ENCODE measurements at regions not wholly inside any gene's neighbourhood (a gene's known extent, or its start where the extent isn't known, plus 50 kb on each side); places are given as distances from the start of the nearest gene placed in this dataset.

DNA sequence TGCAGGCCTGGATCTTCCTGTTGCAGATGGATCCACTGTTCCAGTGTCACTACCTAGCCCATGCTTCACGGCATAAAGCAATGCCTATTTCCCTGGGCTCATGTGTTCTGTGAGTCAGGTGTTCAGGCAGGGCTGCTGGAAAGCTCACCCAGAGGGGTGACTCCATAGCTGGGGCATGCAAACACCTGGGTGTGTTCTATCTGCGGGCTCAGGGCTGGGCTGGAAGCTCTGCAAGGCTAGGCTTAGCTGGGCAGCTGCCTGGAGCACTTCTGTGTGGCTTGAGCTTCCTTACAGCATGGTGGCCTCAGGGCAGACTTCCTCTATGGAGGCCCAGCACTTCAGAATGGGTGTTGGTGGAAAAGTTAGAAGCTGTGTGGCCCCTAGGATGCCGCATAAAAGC, 139.9 kb downstream of the GADD45G start:
- no peak overlapping the region for H3K4me3 ChIP-seq (ENCODE audit: low read depth, low read length)

DNA sequence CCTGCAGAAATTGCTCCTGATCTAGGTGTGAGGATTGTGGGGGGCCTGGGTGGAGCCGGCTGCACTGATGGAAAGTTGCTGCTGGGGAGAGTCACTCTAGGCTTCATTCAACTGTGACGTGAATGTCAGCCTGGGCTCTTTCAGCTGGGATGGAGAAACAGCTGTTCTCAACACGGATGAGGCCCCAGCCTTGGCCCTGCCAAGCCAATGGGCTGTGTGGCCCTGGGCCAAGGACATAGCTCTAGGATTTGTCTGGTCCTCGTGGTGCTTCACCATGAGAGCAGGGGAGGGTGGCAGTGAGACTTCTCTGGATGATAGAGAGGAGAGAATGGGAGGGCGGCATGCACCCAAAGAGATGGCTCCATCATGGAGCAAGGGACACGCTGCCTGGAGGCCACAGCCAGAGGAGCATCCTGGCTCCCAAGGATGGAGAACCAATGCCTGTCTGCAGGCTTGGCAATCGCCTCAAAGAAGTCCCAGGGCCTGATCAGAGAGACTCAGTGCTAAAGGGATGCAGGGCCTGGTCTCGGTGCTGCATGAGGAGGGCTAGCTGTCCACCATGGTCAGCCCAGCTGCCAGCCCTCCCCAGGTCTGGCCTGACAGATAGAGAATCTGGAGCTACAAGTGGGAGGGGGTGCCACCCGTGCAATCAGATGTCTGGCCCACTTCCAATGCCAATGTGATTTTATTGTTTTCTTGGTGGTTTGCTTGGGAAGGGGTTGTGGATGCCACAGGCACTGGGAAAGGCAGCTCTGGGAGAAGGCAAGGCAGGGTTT, 141.0 kb downstream of the GADD45G start:
- no peak overlapping the region for H3K4me3 ChIP-seq (ENCODE audit: low read depth, low read length)

DNA sequence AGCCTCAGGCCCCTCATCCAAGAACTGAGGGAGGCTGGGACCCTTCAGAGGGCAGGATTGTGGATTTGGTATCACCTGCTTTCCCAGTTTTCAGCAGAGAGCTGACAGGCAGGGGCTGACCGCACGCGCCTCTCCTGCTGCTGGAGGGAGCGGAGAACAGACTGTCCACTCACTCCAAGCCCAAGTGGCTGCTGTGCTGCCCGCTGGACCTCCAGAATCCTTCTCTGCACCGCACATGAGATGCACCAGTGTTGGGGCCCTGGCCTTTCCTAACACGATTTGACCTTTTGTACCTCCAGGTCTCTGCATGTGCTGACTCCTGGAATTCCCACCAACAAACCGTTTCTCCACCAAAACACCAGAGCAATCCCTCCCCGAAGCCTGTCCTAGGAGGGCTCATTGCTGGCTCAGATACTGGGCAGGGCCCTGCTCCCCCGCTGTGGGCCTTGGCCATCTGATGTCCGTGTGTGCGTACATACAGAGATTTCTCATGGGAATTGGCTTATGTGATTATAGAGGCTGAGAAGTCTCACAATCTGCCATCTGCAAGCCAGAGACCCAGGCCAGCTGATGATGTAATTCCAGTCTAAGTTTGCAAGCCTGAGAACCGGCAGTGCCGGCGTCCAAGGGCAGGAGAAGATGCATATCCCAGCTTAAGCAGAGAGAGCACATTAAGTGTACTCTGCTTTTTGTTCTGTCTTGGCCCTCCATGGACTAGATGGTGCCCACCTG, 141.7 kb downstream of the GADD45G start:
- H3K4me3 ChIP-seq (ENCODE audit: low read depth, low read length): no peak overlapping the region

DNA sequence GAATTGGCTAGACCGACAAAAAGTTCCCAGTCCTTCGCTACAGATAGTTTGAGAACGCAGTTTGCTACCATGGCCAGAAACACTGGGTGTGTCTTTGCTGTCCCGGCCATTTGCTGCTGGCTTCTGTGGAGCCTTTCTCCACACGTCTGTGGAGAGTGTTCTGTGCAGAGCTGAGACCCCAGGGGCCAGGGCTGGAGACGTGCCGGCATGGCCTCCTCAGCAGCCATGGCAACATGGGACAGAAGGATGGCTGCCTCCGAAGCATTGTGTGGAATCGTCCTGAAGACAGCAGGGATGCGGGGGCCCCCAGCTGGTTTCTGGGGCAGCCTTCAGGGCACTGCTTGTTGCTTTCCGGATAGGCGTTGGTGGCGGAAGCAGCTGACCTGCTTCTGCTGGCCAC, 142.8 kb downstream of the GADD45G start:
- no peak overlapping the region for H3K4me3 ChIP-seq (ENCODE audit: low read depth, low read length)

DNA sequence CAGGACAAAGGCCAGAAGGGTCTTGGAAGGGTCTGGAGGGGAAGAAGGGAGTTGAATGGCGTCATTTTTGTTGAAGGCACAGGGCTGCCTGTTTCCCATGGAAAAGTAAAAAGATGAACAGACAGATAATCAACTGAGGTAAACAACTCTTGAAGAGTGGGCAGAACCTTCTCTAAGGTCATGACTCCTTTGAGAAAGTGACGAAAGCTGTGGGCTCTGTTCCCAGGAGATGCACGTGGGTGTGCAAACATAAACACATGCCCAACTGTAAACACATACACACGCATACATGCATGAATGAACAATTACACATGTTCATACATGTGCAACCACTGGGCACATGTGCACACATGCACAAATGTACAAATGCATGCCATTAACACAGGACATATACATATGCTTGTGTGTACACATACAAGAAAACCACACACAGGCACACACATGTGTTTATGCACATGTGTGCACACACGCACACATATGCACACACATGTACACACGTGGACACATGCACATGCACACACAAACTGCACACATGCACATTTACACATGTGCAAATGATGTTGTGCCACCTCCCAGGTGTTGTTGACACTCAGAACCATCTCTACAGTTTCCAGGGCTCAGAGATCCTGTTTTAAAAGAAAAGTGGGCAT, 143.3 kb downstream of the GADD45G start:
- H3K4me3 ChIP-seq (ENCODE audit: low read depth, low read length): no peak overlapping the region

DNA sequence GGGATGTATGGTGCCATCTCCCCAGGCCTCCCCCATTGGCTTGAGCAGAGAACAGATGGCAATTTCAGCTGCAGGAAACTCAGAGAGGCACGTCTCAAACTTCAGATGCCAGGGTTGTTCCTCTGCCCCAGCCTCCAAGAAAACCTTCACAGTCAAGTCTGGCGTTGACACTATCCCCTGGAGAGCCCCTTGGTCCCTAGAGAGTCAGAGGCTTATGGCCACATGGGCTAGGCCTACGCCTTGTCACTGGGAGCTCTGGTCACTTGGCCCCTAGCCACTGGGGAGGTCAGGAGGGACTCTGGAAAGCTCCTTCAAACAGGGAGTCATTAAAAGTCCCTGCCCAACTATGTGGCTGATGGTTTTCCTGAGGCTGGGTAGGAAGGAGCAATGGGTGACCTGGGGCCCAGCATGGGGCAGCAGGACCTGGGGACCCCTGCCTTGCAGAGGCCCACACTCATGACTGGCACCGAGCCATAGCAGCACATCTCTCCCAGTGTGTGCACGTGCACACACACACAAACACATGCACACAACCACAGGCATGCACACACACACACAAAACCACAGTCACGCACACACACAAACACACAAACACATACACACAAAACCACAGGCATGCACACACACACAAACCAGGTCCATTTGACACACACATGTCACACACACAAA, 144.2 kb downstream of the GADD45G start:
- H3K4me3 ChIP-seq (ENCODE audit: low read depth, low read length): no peak overlapping the region

DNA sequence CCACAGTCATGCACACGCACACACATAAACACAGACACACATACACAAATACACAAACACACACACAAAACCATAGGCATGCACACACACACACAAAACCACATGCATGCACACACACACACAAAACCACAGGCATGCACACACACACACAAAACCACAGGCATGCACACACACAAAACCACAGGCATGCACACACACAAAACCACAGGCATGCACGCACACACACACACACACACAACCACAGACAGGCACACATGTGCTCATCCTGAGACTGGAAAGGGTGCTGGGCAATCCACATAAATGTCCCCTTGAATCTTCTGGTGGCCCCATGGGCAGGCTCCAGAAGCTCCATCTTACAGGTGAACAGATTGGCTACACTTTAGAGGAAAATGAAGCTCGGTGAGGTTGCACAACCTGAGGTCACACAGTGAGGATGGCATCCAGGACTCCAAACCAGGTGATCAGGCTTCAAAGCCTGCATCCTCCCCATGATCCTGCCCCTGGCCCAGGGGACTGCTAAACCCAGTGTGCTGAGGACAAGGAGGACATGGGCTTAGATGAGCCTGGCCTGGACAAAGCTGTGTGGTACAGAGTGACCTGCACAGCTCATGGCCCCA, 144.8 kb downstream of the GADD45G start:
- H3K4me3 ChIP-seq (ENCODE audit: low read depth, low read length): no peak overlapping the region

DNA sequence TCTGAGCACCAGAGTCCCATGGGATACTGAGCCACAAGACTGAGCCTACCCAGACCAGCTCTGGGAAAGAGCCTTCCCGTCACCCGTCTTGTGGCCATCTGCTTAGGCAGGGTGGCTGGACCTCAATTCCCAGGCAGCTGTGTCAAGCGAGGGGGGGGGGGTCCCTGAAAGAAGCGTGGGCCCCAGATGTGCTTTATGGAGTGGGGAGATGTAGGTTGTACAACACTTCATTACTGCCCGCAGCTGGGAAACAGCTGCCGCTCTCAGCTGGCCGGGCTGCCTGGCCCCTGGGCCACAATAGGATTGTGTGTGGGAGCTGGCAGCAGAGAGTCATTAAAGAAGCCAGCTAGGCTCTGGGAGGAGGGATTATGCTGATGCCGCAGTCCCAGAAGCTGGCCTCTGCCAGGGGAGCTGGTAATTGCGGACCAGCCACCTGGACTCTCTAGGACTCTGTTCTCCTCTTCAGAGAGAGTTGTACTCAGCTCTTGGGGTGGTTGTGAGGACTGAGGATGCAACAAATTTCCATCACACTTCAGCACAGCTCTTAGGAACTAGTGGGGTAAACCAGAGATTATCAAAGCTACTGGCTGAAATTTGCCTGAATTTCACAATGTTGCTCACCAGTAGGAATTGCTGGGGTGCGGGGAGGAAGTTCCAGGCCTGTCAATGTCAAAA, 145.4 kb downstream of the GADD45G start:
- no peak overlapping the region for H3K4me3 ChIP-seq (ENCODE audit: low read depth, low read length)

DNA sequence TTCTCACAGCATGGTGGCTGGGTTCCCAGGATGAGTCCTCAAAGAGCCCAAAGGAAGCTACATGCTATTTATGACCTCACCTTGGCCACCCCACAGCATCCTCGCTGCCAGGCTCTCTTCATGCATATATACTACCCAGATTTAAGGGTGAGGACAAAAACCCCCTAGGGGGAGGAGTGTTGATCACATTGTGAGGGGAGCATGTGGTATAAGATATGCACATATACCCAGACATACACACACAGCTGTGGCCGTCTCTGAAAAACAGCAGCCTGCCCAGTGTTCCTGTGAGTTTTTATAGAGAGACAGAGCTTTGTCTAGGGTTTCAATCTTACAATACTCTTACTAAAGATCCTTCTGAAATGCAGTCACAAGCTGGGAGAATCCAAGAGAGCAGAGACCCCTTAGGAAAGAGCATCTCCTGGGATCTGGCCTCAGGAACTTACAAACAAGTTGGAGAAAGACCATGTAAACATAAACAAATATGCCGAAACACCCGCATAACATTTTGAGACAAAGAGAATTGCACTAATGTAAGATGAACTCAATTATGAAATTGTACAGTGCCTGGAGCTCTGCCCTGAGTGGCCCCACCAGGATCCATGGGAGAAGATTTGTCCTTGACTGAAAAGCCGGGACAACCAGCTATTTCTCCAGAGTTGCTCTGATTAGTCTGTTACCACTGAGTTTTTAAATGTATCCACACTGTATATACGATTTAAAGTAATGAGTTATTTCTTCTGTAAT, 146.4 kb downstream of the GADD45G start:
- H3K4me3 ChIP-seq (ENCODE audit: low read depth, low read length): no peak overlapping the region

DNA sequence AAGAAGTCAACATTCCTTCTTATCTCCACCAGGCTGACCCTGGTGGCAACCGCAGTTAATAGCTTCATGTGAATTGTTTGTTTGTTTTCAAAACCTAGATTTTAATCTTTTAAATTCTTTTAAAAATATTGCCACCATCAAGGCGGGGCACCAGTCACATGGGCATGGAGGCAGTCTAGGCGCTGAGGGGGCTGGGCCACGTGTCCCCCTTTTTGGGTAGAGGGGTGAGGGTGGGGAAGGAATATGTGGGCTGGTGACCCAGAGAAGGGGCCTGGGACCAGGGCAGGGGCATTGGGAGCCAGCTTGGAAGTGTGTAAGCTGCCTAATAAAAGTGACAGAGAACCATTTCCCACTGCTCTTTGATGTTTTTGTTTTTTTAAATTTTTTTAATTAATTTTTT, 147.3 kb downstream of the GADD45G start:
- no peak overlapping the region for H3K4me3 ChIP-seq (ENCODE audit: low read depth, low read length)

DNA sequence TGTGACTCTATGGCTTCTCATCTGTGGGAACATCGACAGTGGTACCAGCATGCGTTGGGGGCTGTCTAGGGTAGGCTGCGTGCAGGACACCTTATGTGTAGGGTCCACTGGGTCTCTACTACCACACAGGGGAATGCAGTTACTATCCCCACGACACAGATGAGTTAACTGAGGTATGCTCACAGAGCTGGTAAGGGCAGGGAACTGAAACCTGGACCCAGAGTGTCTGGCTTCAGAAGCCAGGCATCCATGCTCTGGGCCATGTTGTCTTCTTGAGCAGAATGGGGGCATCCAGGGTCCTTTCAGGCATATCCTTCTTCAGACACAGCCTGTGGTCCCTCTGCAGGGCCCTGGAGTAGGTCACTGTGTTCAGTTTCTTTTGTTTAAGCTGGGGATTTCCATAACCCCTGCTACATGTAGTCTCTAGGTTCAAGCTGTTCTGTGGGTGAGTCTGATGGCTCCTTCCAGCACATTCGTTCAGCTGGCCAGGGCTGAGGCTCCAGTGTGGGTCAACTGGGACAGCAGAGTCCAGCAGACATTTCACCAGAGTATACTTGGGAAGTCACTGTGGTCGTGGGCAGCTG, 148.8 kb downstream of the GADD45G start:
- no peak overlapping the region for H3K4me3 ChIP-seq (ENCODE audit: low read depth, low read length)

DNA sequence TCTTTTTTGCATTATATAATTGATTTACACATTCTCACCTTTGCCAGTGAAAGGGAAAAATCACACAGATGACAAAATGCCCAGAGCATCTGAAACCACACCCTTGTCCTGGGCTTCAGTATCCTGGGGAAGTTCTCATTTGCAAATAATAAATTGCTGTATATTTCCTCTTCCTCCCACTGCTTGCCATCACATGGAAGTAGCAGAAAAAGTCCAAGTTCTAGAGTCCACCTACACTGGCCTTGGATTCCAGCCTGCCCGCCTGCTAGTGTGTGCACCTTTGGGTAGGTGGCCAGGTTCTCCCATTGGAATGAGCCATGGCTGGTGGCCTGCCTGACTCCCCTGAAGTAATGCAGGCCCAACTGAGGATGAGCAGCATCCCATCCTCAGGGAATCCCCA, 149.4 kb downstream of the GADD45G start:
- no peak overlapping the region for H3K4me3 ChIP-seq (ENCODE audit: low read depth, low read length)

DNA sequence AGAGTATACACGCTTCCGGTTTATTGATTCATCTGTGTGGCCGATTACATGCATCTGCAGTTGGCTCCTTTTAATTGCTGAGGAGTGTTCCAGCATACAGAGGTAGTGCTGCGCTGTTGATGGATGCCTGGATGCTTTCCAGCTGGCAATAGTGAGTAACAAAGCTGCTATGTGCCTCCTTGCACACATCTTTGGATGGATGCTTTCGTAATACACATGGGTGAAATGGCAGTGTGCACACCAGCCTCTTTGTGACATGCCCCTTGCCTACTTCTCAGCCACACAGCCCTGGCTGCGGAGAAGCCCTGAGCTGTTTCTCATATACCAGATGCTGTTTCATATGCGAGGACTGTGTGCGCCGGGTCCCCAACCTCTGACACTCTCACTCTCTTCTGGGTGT, 151.0 kb downstream of the GADD45G start:
- no peak overlapping the region for H3K4me3 ChIP-seq (ENCODE audit: low read depth, low read length)

DNA sequence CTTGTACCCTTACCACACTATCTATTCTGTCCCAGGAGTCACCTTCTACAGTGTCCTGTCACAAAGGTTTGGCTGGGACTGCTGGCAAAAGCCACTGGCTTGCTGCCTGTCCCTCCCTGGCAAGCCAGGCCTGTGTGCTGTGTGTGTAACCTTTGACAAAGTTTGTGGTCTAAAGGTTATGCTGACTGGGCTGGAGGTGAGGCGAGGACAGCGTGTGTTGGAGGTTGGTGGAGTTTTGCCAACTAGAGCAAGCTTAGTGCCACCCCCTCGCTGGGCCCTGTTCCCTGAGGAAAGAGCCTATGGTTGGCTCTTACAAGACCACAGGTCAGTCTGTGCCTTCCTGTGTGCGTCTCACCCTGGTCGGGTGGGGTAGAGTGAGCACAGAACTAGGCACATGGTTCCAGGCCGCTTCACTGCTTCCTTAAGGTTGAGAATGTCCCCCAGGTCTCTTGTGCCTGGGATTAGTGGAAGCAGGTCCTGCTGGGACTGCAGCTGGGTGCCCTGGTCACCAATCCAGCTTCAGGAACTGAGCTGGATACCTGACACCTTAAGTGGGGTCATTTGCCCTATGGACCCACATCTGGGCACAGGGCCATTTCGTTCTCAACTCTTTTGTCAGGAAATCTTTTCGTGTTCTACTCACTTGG, 152.2 kb downstream of the GADD45G start:
- H3K4me3 ChIP-seq (ENCODE audit: low read depth, low read length): no peak overlapping the region

DNA sequence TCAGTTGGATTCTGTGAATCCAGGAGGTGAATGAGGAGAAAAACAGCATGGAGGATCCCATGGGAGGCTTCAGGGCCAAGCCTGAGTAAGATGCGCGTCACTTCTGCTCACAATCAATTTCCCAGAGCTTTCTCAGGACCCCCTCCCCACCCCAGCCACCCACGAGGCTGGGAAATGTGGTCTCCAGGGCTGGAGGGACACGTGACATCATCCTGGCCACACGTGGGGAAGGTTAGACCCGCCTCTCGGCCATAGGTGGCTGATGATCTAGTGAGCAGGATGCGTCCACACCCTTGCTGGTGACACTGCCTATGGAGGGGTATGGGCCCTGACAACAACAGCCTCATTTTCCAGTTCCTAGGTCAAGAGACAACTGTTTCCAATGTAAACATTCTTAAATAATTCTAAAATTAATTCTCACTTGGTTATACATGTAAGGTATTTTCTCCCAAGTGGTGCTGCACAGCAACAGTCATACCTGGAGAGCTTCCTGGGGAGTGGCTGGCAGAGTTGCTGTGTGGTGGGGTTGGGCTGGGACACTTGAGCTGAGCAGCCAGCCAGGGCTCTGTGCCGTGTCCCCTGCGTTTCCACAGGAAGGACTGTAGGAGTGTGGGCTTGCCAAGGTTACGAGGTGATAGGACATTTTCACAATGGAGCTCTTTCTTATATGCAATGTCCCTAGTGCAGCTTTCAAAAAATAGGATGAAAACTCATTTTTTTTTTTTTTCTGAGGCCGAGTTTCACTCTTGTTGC, 153.1 kb downstream of the GADD45G start:
- H3K4me3 ChIP-seq (ENCODE audit: low read depth, low read length): no peak overlapping the region

DNA sequence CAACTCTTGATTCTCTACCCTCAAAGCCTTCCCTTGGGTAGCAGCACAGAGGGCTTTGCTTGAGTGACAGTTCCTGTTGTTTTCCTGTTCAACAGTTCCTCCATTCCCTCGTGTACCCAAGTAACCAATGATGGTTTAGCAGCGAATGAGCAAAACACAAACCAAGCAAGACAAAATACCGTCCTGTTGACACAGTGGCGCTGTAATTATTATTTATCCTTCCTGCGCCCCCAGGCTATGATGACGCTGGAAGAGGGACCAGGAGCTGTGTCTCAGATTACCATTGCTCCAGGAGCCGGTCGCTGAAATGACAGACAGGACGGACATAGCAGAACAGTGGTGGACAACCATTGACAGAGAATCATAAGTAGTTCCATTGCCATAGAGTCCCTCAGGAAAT, 154.8 kb downstream of the GADD45G start:
- H3K4me3 ChIP-seq (ENCODE audit: low read depth, low read length): no peak overlapping the region

DNA sequence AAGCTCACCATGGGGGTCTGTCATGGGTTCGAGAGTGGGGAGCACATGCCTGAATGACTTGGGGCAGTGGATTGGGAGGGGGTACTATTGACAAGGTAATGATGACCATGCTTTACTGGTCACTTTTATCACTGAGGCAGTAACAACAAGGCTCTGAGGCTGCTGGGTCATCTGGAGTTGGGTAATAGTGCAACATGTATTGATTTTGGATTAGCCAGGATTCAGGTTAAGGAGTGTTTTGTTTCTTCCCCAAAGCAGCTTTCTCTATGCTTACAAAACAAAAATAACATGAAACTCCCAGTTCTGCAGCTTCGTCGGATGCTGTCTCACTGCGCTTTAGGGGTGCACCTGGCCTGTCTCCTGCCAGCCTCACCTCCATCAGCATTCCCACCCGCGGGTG, 155.3 kb downstream of the GADD45G start:
- H3K4me3 ChIP-seq (ENCODE audit: low read depth, low read length): no peak overlapping the region

DNA sequence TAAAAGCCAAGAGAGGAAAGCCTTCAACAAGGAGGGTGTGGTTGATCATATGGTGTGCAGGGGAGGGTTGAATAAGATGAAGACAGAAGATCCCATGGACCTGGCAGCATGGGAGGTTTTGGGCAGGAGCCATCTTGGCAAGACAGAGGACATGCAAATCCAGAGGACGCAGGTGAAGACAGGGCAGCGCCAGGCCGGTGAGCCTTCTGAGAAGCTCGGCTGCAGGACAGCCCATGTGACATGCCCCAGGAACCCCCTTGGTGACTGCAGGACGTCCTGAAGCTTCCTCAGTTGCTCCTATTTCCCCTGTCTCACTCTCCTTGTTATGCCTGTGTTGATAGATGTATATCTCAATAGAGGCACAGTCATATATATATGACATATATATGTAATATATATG, 159.4 kb downstream of the GADD45G start:
- no peak overlapping the region for H3K4me3 ChIP-seq (ENCODE audit: low read depth, low read length)
